Ovary (tissue), 3 donors: ENCODE measurements at regions not wholly inside any gene's neighbourhood (a gene's known extent, or its start where the extent isn't known, plus 50 kb on each side); places are given as distances from the start of the nearest gene placed in this dataset.

Source experiments
- CTCF ChIP-seq, 3 donors: fragments of 450-650 bp in 2 of 3; fragments of 200-600 bp in 1 of 3; IDR thresholded peaks; one replicate each; pipeline versions ENCODE4 v1.5.1 to v1.8.0; 2016 to 2022; ENCODE audit warnings: antibody characterized with exemption in 3 of 3, mild to moderate bottlenecking in 1 of 3
- EP300 ChIP-seq: sonication (generic); formaldehyde crosslinking; IDR thresholded peaks from one replicate; pipeline ENCODE4 v1.6.1; 2017; ENCODE audit warnings: antibody characterized with exemption
- POLR2A ChIP-seq: fragments of 450-650 bp; IDR thresholded peaks from one replicate; pipeline ENCODE4 v1.6.1; 2017; ENCODE audit warnings: antibody characterized with exemption, mild to moderate bottlenecking, moderate library complexity
- donor health status: DM: no; HTN: no; CAD: no.

- TF ChIP-seq CTCF (IDR thresholded peaks at IDR 0.05) (no peak), EP300 (no peak), POLR2A (no peak)
Observed at GRCh38 chr2:136439064-136439676, 321.2 kb upstream of the CXCR4 start.
